ENCODE measurements at regions not wholly inside any gene's neighbourhood (a gene's known extent, or its start where the extent isn't known, plus 50 kb on each side); places are given as distances from the start of the nearest gene placed in this dataset.

GRCh38 chr20:48015141-48015910, 230.0 kb upstream of the SULF2 start:
- Mint-ChIP-seq H3K27me3 (peaks cover 20% of the 10 kb centered on the region), H3K4me1 (ENCODE audit: low read depth) (no peaks in the 10 kb centered on the region), H3K27ac (no peak overlapping the region), H3K4me3 (no peak overlapping the region), H3K9me3 (peaks cover 6% of the 10 kb centered on the region), H3K36me3 (ENCODE audit: low read depth) (no peaks in the 10 kb centered on the region)

GRCh38 chr20:48012401-48012974, 227.2 kb upstream of the SULF2 start:
- Mint-ChIP-seq H3K27me3 (peaks cover 21% of the 10 kb centered on the region), H3K27ac (no peak overlapping the region), H3K4me1 (ENCODE audit: low read depth) (peaks cover 1% of the 10 kb centered on the region), H3K36me3 (ENCODE audit: low read depth) (no peaks in the 10 kb centered on the region), H3K9me3 (peaks cover 8% of the 10 kb centered on the region), H3K4me3 (no peak overlapping the region)

- Mint-ChIP-seq H3K27me3 (peaks cover 18% of the 10 kb centered on the region), H3K4me3 (no peak overlapping the region), H3K9me3 (peaks cover 11% of the 10 kb centered on the region), H3K27ac (no peak overlapping the region), H3K36me3 (ENCODE audit: low read depth) (no peaks in the 10 kb centered on the region), H3K4me1 (ENCODE audit: low read depth) (peaks cover 8% of the 10 kb centered on the region)
Measured at GRCh38 chr20:48011025-48011424, 225.7 kb upstream of the SULF2 start.

- Mint-ChIP-seq H3K36me3 (ENCODE audit: low read depth) (no peaks in the 10 kb centered on the region), H3K4me1 (ENCODE audit: low read depth) (peaks cover 9% of the 10 kb centered on the region), H3K27ac (no peak overlapping the region), H3K27me3 (peaks cover 16% of the 10 kb centered on the region), H3K9me3 (peaks cover 11% of the 10 kb centered on the region), H3K4me3 (no peak overlapping the region)
Measured at GRCh38 chr20:48010623-48011022, 225.3 kb upstream of the SULF2 start.

- Mint-ChIP-seq H3K4me1 (ENCODE audit: low read depth) (peaks cover 13% of the 10 kb centered on the region), H3K36me3 (ENCODE audit: low read depth) (no peaks in the 10 kb centered on the region), H3K27me3 (peaks cover 29% of the 10 kb centered on the region), H3K27ac (no peak overlapping the region), H3K4me3 (no peak overlapping the region), H3K9me3 (peaks cover 11% of the 10 kb centered on the region)
Measured at GRCh38 chr20:48008850-48009515, 223.7 kb upstream of the SULF2 start.

GRCh38 chr20:48007351-48007750, 222.1 kb upstream of the SULF2 start:
- no peaks in the 10 kb centered on the region for H3K36me3 Mint-ChIP-seq (ENCODE audit: low read depth)
- H3K27me3 Mint-ChIP-seq = peaks cover 35% of the 10 kb centered on the region
- H3K4me3 Mint-ChIP-seq = no peak overlapping the region
- no peak overlapping the region for H3K27ac Mint-ChIP-seq
- peaks cover 19% of the 10 kb centered on the region for H3K4me1 Mint-ChIP-seq (ENCODE audit: low read depth)
- peaks cover 8% of the 10 kb centered on the region for H3K9me3 Mint-ChIP-seq

GRCh38 chr20:48006036-48006833, 221.0 kb upstream of the SULF2 start:
- Mint-ChIP-seq H3K36me3 (ENCODE audit: low read depth) (no peaks in the 10 kb centered on the region), H3K27me3 (peaks cover 36% of the 10 kb centered on the region), H3K4me1 (ENCODE audit: low read depth) (peaks cover 22% of the 10 kb centered on the region), H3K4me3 (no peak overlapping the region), H3K27ac (no peak overlapping the region), H3K9me3 (peaks cover 16% of the 10 kb centered on the region)

GRCh38 chr20:48003021-48003420, 217.7 kb upstream of the SULF2 start:
- peaks cover 27% of the 10 kb centered on the region for H3K27me3 Mint-ChIP-seq
- no peak overlapping the region for H3K27ac Mint-ChIP-seq
- H3K4me3 Mint-ChIP-seq = no peak overlapping the region
- H3K36me3 Mint-ChIP-seq (ENCODE audit: low read depth) = no peaks in the 10 kb centered on the region
- peaks cover 16% of the 10 kb centered on the region for H3K9me3 Mint-ChIP-seq
- peaks cover 22% of the 10 kb centered on the region for H3K4me1 Mint-ChIP-seq (ENCODE audit: low read depth)

- Mint-ChIP-seq H3K27me3 (peaks cover 24% of the 10 kb centered on the region), H3K36me3 (ENCODE audit: low read depth) (no peaks in the 10 kb centered on the region), H3K9me3 (peaks cover 14% of the 10 kb centered on the region), H3K27ac (no peak overlapping the region), H3K4me1 (ENCODE audit: low read depth) (peaks cover 21% of the 10 kb centered on the region), H3K4me3 (no peak overlapping the region)
Measured at GRCh38 chr20:48002517-48002970, 217.3 kb upstream of the SULF2 start.

- no peak overlapping the region for H3K27ac Mint-ChIP-seq
Measured at GRCh38 chr20:47999166-47999565, 213.9 kb upstream of the SULF2 start.

GRCh38 chr20:47998736-47999135, 213.5 kb upstream of the SULF2 start:
- no peaks in the 10 kb centered on the region for H3K36me3 Mint-ChIP-seq (ENCODE audit: low read depth)
- H3K27ac Mint-ChIP-seq = no peak overlapping the region
- no peak overlapping the region for H3K4me3 Mint-ChIP-seq
- H3K9me3 Mint-ChIP-seq = peaks cover 11% of the 10 kb centered on the region
- H3K27me3 Mint-ChIP-seq = peaks cover 14% of the 10 kb centered on the region
- H3K4me1 Mint-ChIP-seq (ENCODE audit: low read depth) = peaks cover 9% of the 10 kb centered on the region

More at GRCh38 chr20:47999166-47999565, 213.9 kb upstream of the SULF2 start:
- Mint-ChIP-seq H3K36me3 (ENCODE audit: low read depth) (no peaks in the 10 kb centered on the region), H3K4me1 (ENCODE audit: low read depth) (peaks cover 9% of the 10 kb centered on the region), H3K9me3 (peaks cover 11% of the 10 kb centered on the region), H3K4me3 (no peak overlapping the region), H3K27me3 (peaks cover 19% of the 10 kb centered on the region)

- H3K27me3 Mint-ChIP-seq = peaks cover 14% of the 10 kb centered on the region
- no peaks in the 10 kb centered on the region for H3K4me1 Mint-ChIP-seq (ENCODE audit: low read depth)
- H3K4me3 Mint-ChIP-seq = no peak overlapping the region
- H3K27ac Mint-ChIP-seq = no peak overlapping the region
- H3K36me3 Mint-ChIP-seq (ENCODE audit: low read depth) = no peaks in the 10 kb centered on the region
- no peaks in the 10 kb centered on the region for H3K9me3 Mint-ChIP-seq
Measured at GRCh38 chr20:47995661-47996060, 210.4 kb upstream of the SULF2 start.

- H3K27me3 Mint-ChIP-seq = peaks cover 14% of the 10 kb centered on the region
- H3K4me3 Mint-ChIP-seq = no peak overlapping the region
- H3K4me1 Mint-ChIP-seq (ENCODE audit: low read depth) = no peaks in the 10 kb centered on the region
Measured at GRCh38 chr20:47993817-47994216, 208.5 kb upstream of the SULF2 start.

GRCh38 chr20:47993035-47993755, 207.9 kb upstream of the SULF2 start:
- Mint-ChIP-seq H3K4me1 (ENCODE audit: low read depth) (no peaks in the 10 kb centered on the region), H3K27ac (no peak overlapping the region), H3K4me3 (no peak overlapping the region)

More at GRCh38 chr20:47993817-47994216, 208.5 kb upstream of the SULF2 start:
- Mint-ChIP-seq H3K36me3 (ENCODE audit: low read depth) (no peaks in the 10 kb centered on the region), H3K9me3 (no peaks in the 10 kb centered on the region), H3K27ac (no peak overlapping the region)

More at GRCh38 chr20:47993035-47993755, 207.9 kb upstream of the SULF2 start:
- Mint-ChIP-seq H3K27me3 (peaks cover 14% of the 10 kb centered on the region), H3K9me3 (no peaks in the 10 kb centered on the region), H3K36me3 (ENCODE audit: low read depth) (no peaks in the 10 kb centered on the region)
